Mesenchymal stem cell (in vitro differentiated cells and primary cell): ENCODE measurements at regions not wholly inside any gene's neighbourhood (a gene's known extent, or its start where the extent isn't known, plus 50 kb on each side); places are given as distances from the start of the nearest gene placed in this dataset.

Experiments
- DNase-seq: peaks from one replicate; pipeline ENCODE4 v3.0.0-alpha.2; 2013
- H2AFZ ChIP-seq: one replicate; pipeline ENCODE4 v1.6.1; 2013; ENCODE audit warnings: low read depth, mild to moderate bottlenecking, control low read depth, inconsistent platforms, low read length, moderate library complexity
- H2AK5ac ChIP-seq: 2 replicates; pipeline ENCODE4 v1.6.1; 2013; ENCODE audit warnings: low read length, moderate library complexity, mild to moderate bottlenecking, inconsistent platforms; ENCODE audit not compliant: severe bottlenecking
- H2BK120ac ChIP-seq: one replicate; pipeline ENCODE4 v1.6.1; 2013; ENCODE audit warnings: low read depth, mild to moderate bottlenecking, inconsistent platforms, low read length, moderate library complexity
- H2BK12ac ChIP-seq, 2 experiments: one replicate each; pipeline ENCODE4 v1.6.1; 2013; ENCODE audit warnings: inconsistent platforms in 2 of 2, low read length in 2 of 2, mild to moderate bottlenecking in 2 of 2, moderate library complexity in 2 of 2, control low read depth in 1 of 2
- H2BK15ac ChIP-seq: one replicate; pipeline ENCODE4 v1.6.1; 2013; ENCODE audit warnings: mild to moderate bottlenecking, low read depth, inconsistent platforms; ENCODE audit not compliant: poor library complexity, severe bottlenecking
- H2BK5ac ChIP-seq: 2 replicates; pipeline ENCODE4 v1.6.1; 2013; ENCODE audit warnings: low read depth, mild to moderate bottlenecking, low read length, control low read depth, inconsistent platforms; ENCODE audit not compliant: poor library complexity, severe bottlenecking
- H3K14ac ChIP-seq, 2 experiments: one replicate each; pipeline ENCODE4 v1.6.1; 2013; ENCODE audit warnings: inconsistent platforms in 2 of 2, low read length in 2 of 2, control low read depth in 1 of 2, mild to moderate bottlenecking in 1 of 2, moderate library complexity in 1 of 2
- H3K18ac ChIP-seq, 2 experiments: one replicate each; pipeline ENCODE4 v1.6.1; 2013; ENCODE audit warnings: inconsistent platforms in 2 of 2, low read length in 2 of 2, control low read depth in 1 of 2, low read depth in 1 of 2, mild to moderate bottlenecking in 1 of 2
- H3K23ac ChIP-seq, 2 experiments: one replicate each; pipeline ENCODE4 v1.6.1; 2013; ENCODE audit warnings: inconsistent platforms in 2 of 2, low read length in 2 of 2, mild to moderate bottlenecking in 2 of 2, moderate library complexity in 2 of 2, control low read depth in 1 of 2
- H3K27ac ChIP-seq: 2 replicates; pipeline ENCODE4 v1.5.1; 2013; ENCODE audit warnings: mild to moderate bottlenecking, moderate library complexity, low read length, control low read depth, inconsistent platforms; ENCODE audit not compliant: poor library complexity, severe bottlenecking
- H3K27me3 ChIP-seq, 2 experiments: 2 replicates each; pipeline versions ENCODE4 v1.6.1 to v1.7.0; 2013; ENCODE audit warnings: low read length in 2 of 2, mild to moderate bottlenecking in 2 of 2, moderate library complexity in 2 of 2, control low read depth in 1 of 2, inconsistent platforms in 1 of 2; ENCODE audit not compliant: control insufficient read depth in 1 of 2, insufficient read depth in 1 of 2
- H3K36me3 ChIP-seq, 2 experiments: 2 replicates each; pipeline versions ENCODE4 v1.6.1 to v1.7.0; 2013; ENCODE audit warnings: low read length in 2 of 2, control low read depth in 1 of 2, inconsistent platforms in 1 of 2, low read depth in 1 of 2, mild to moderate bottlenecking in 1 of 2; ENCODE audit not compliant: insufficient read depth in 2 of 2, control insufficient read depth in 1 of 2
- H3K4ac ChIP-seq, 2 experiments: one replicate each; pipeline ENCODE4 v1.6.1; 2013; ENCODE audit warnings: inconsistent platforms in 2 of 2, low read length in 2 of 2, mild to moderate bottlenecking in 2 of 2, moderate library complexity in 2 of 2, control low read depth in 1 of 2, low read depth in 1 of 2
- H3K4me1 ChIP-seq: 2 replicates; pipeline ENCODE4 v1.6.1; 2013; ENCODE audit warnings: low read depth, low read length, control low read depth; ENCODE audit not compliant: control insufficient read depth, insufficient read depth
- H3K4me2 ChIP-seq: 2 replicates; pipeline ENCODE4 v1.6.1; 2013; ENCODE audit warnings: low read length, mild to moderate bottlenecking, inconsistent platforms; ENCODE audit not compliant: poor library complexity, severe bottlenecking
- H3K4me3 ChIP-seq, 2 experiments: 2 replicates each; pipeline versions ENCODE4 v1.5.1 to v1.7.0; 2013; ENCODE audit warnings: low read length in 2 of 2, mild to moderate bottlenecking in 2 of 2, control low read depth in 1 of 2, low read depth in 1 of 2; ENCODE audit not compliant: insufficient read depth in 1 of 2
- H3K79me1 ChIP-seq: replicated peaks from 2 replicates; pipeline ENCODE4 v1.6.1; 2013; ENCODE audit warnings: mild to moderate bottlenecking, control low read depth, low read length, inconsistent platforms; ENCODE audit not compliant: poor library complexity, severe bottlenecking
- H3K9ac ChIP-seq: 2 replicates; pipeline ENCODE4 v1.7.0; 2013; ENCODE audit warnings: mild to moderate bottlenecking, low read length, moderate library complexity
- H3K9me3 ChIP-seq: 2 replicates; pipeline ENCODE4 v1.7.0; 2013; ENCODE audit warnings: mild to moderate bottlenecking, low read length; ENCODE audit not compliant: control insufficient read depth
- H4K8ac ChIP-seq: one replicate; pipeline ENCODE4 v1.6.1; 2013; ENCODE audit warnings: inconsistent platforms, mild to moderate bottlenecking, low read length, moderate library complexity
- H4K91ac ChIP-seq: one replicate; pipeline ENCODE4 v1.6.1; 2013; ENCODE audit warnings: mild to moderate bottlenecking, low read length, inconsistent platforms
- WGBS: methylation state at CpG from one replicate; pipeline ENCODE4 v1.1.7; 2013; ENCODE audit warnings: mixed read lengths; 5-methylcytosine and 5-hydroxymethylcytosine counted together

DNA sequence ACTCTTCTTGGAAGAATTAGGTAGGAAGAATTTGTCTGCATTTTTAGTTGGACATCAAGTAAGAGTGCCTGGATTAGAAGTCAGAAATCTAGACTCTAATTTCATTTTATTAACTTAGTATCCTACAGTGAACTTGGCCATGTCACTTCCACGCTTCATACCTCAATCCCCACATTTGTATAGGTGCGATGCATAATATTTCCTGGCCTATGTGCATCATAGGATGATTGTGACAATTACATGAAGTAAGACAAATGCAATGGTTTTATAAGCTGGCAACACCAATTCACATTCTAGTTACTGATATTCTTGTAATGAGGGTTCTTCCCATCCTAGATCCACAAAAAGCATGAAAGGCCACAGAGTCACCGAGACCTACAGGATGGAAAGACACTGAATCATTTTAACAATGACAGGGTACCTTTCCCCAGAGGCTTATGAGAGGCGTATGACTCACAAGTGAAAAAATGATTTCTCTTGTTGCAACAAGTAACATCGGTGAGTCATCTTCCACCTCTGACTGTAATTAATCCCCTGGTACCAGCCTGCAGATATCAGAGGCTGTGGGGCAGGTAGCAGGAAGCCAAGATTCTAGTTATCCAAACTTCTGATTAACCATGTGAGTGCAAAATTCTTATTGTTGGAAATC, 56.0 kb upstream of the OR5AK2 start:
- peak overlapping the region; percentile 49 for H3K27ac ChIP-seq
- no peak overlapping the region for H3K4ac ChIP-seq
- H3K4me1 ChIP-seq: no peaks in the 10 kb centered on the region
- no peak overlapping the region for H3K4me3 ChIP-seq
- no peak overlapping the region for H3K14ac ChIP-seq
- no peaks in the 10 kb centered on the region for H3K9me3 ChIP-seq
- no peak overlapping the region for H2AFZ ChIP-seq
- DNase-seq: no peak
- no peak overlapping the region for H3K18ac ChIP-seq
- no peak overlapping the region for H2BK12ac ChIP-seq
- no peak overlapping the region for H2AK5ac ChIP-seq
- H2BK120ac ChIP-seq: no peak overlapping the region
- H3K4me2 ChIP-seq: no peak overlapping the region
- no peak overlapping the region for H2BK5ac ChIP-seq
- no peak overlapping the region for H4K91ac ChIP-seq
- no peak overlapping the region for H4K8ac ChIP-seq
- H3K79me1 ChIP-seq: no peaks in the 10 kb centered on the region
- H3K27me3 ChIP-seq: peaks cover 0 to 40% of the 10 kb centered on the region in 2 experiments
- 76% methylated on average over 5 of the region's 5 CpGs for WGBS
- H3K36me3 ChIP-seq: no peaks in the 10 kb centered on the region
- H3K9ac ChIP-seq: no peak overlapping the region
- no peak overlapping the region for H2BK15ac ChIP-seq
- no peak overlapping the region for H3K23ac ChIP-seq

DNA sequence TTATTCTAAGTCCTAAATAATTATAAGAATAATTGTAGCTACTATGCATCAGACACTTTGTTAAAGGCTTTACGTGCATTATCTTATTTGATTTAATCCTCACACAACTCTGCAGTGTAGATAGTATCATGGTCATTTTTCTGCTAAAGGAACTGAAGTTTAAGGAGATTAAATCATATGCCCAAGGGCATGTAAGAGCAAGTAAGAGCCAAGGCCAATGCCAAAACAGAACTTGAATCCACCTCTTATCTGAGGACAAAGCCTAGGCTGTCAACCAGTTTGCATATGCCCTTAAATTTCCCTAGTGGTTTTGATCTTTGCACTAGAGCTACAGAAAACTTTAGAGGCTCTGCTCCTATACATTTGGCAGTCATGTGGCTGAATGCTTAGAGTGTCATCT, 65.6 kb upstream of the OR5AK2 start:
- Histone ChIP-seq H4K91ac (no peak overlapping the region), H3K9me3 (peaks cover 3% of the 10 kb centered on the region), H2BK5ac (no peak overlapping the region), H2AFZ (no peak overlapping the region), H3K27ac (no peak overlapping the region), H3K14ac (no peak overlapping the region), H2BK120ac (no peak overlapping the region), H3K4me3 (no peak overlapping the region), H3K4me1 (no peaks in the 10 kb centered on the region), H4K8ac (no peak overlapping the region), H2BK12ac (no peak overlapping the region), H3K23ac (no peak overlapping the region), H3K4ac (no peak overlapping the region), H3K18ac (no peak overlapping the region), H3K4me2 (no peak overlapping the region), H3K9ac (no peak overlapping the region), H2BK15ac (no peak overlapping the region), H3K79me1 (no peaks in the 10 kb centered on the region), H3K27me3 (peaks cover 0 to 32% of the 10 kb centered on the region in 2 experiments), H2AK5ac (no peak overlapping the region), H3K36me3 (no peaks in the 10 kb centered on the region)
- DNase-seq: no peak
- no CpG with 5 or more reads among the region's 1 CpG for WGBS

DNA sequence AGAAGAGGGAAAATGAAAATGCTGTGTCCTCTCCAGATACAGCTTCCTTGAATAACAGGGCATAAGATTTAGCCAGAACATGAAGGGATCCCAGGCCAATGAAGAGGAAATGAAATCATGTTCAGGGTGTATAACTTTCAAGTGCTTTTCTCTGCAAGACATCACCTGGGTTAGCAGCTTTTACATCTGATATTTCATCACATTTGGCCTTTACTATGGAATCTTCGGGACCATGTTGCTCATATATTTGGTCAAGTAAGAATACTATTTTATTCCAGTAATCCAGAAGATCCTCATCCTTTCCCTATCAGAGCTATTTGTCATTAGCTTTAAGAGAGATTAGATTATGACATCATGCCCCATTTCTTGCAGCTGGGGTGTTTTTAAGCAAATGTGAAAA, 66.3 kb upstream of the OR5AK2 start:
- Histone ChIP-seq H3K4ac (no peak overlapping the region), H2BK15ac (no peak overlapping the region), H2AK5ac (no peak overlapping the region), H3K4me2 (no peak overlapping the region), H3K14ac (no peak overlapping the region), H2AFZ (no peak overlapping the region), H4K8ac (no peak overlapping the region), H3K9ac (no peak overlapping the region), H3K27ac (no peak overlapping the region), H4K91ac (no peak overlapping the region), H3K4me3 (no peak overlapping the region), H3K23ac (no peak overlapping the region), H2BK12ac (no peak overlapping the region), H3K9me3 (peaks cover 3% of the 10 kb centered on the region), H3K27me3 (peaks cover 0 to 25% of the 10 kb centered on the region in 2 experiments), H3K36me3 (no peaks in the 10 kb centered on the region), H3K4me1 (no peaks in the 10 kb centered on the region), H3K79me1 (no peaks in the 10 kb centered on the region), H2BK5ac (no peak overlapping the region), H3K18ac (no peak overlapping the region), H2BK120ac (no peak overlapping the region)
- no CpG with 5 or more reads among the region's 1 CpG for WGBS
- DNase-seq: no peak

DNA sequence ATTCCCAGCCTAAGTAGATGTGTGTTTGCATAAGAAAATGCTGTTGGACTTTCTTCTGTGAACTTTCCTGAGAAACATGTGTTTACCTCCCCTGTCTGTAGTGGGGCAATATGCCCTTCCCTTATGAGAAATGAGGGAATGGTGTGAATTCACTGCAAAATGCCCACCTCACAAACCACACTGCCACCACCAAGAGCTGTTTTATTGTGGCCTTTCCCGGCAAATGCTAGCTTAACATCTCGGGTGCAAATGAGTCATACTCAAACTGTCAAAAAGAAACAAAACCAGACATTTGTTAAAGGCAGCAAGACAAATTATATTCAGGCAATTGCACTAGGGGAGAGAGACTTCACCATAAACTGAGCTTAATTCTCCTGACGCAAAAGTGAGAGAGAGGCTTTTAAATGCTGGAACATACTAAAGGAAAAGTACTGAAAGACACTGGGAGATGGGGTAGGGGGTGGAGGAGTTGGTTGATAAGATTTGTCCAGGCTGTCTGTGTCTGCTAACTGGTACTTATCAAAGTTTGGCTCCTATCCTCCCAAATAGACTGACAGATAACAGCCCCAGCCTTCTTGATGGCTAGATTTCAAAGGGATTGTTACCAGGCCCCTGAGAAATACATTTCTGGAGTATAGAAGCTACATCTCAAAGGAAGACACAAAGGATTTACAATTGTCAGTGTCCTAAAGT, 70.9 kb upstream of the OR5AK2 start:
- Histone ChIP-seq H3K18ac (no peak overlapping the region), H3K14ac (no peak overlapping the region), H3K36me3 (no peaks in the 10 kb centered on the region), H3K4me1 (peaks cover 2% of the 10 kb centered on the region), H3K4me3 (no peak overlapping the region), H3K27ac (no peak overlapping the region), H4K91ac (no peak overlapping the region), H2BK15ac (no peak overlapping the region), H3K79me1 (no peaks in the 10 kb centered on the region), H2AK5ac (no peak overlapping the region), H2AFZ (no peak overlapping the region), H4K8ac (no peak overlapping the region), H3K23ac (no peak overlapping the region), H3K4ac (no peak overlapping the region), H3K4me2 (no peak overlapping the region), H3K9me3 (no peaks in the 10 kb centered on the region), H3K9ac (no peak overlapping the region), H2BK12ac (no peak overlapping the region), H2BK120ac (no peak overlapping the region), H2BK5ac (no peak overlapping the region), H3K27me3 (peaks cover 0 to 5% of the 10 kb centered on the region in 2 experiments)
- WGBS: 53% methylated on average over 3 of the region's 3 CpGs
- no peak for DNase-seq
